GM18519 (cell line): ENCODE measurements at regions not wholly inside any gene's neighbourhood (a gene's known extent, or its start where the extent isn't known, plus 50 kb on each side); places are given as distances from the start of the nearest gene placed in this dataset.
"Not testable (repeated sequence)": the region's sequence is repeated elsewhere in the genome, so short reads cannot be mapped to it uniquely, and the experiment has no call there.

ENCODE experiments used
- ATAC-seq: cut with Tn5 transposase; IDR thresholded peaks from one replicate; pipeline ENCODE4 v1.9.1; 2021; ENCODE audit warnings: mild to moderate bottlenecking, moderate library complexity; ENCODE audit not compliant: unreplicated experiment, low FRiP score

- no peak for ATAC-seq
Measured at GRCh38 chr9:28927691-28928090, 1354.4 kb upstream of the C9orf72 start.

DNA sequence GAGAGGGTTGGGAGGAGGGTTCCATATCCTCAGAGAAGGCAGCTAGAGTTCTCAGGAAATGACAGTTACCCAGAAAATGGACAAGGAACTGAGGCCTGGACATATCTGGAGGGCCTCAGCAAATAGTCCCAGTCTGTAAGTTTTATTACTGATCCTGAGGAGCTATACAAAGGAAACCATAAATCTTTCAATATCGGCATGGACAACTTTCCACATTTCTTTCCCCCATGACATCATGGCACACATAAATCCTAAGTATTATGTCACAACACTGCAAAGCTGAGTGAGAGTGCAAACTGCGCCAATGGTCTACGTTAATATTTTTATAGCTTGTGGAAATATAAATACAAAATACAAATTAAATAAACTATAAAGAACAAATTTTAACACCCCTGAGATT, 1356.2 kb upstream of the C9orf72 start:
- ATAC-seq, result no peak

GRCh38 chr9:28930766-28931165, 1357.5 kb upstream of the C9orf72 start:
- ATAC-seq, result no peak

- ATAC-seq, result no peak
Measured at GRCh38 chr9:28934111-28934510, 1360.8 kb upstream of the C9orf72 start.

DNA sequence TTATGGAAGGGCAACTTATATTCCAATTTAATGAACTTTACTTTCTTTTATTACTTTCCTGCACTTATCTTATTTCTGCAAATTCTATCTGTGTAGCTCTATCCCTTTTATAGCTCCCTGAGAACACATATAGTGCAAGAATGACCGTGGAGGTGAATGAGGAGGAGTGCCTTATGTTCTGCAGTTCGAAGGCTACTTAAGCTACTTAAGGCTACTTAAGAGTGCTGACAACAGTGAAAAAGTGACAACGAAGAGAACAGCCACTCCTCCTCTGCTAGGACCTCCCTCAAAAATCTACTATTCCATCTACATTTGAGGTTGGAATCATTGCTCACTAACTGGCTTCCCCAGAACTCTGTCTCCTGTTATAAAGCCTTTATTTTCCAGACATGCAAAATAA, 1365.7 kb upstream of the C9orf72 start:
- no peak for ATAC-seq

DNA sequence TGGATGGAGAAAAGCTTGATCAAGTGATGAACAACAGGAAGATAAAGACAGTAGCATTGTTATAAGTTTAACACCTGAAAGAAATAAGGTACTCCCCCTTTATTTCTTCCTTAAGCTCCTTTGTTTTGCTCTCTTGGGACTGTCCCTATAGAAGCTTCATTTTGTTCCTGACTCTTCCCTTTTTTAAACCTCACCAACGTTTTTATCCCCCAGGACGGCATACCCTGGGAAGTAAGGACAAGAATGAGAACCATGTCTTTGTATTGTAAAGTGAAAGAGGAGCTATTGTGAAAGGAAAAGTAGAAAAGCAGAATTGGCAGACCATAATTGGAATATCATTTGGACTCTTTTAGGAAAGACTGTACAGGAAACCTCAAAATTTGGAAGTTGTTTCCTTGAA, 1368.6 kb upstream of the C9orf72 start:
- no peak for ATAC-seq

DNA sequence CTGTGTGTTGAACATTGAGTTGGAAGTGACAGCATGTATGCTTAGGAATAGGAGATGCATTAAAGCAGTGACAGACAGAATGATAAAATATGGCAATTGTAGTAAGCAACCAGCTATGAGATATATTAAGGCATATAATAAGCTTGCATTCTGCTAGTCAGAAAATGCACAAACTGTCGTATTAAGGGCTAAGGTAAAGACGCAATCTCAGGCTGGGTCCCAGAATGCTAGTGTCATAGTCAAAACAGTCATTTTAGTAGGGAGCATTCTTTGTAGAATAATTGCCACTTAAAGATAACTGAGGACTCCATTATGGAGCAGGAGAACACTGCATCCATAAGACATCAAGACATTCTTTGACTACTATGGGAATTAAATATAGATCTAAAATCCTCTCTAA, 1369.7 kb upstream of the C9orf72 start:
- no peak for ATAC-seq

GRCh38 chr9:28946648-28947047, 1373.4 kb upstream of the C9orf72 start:
- no peak for ATAC-seq

- no peak for ATAC-seq
Measured at GRCh38 chr9:28951945-28952344, 1378.7 kb upstream of the C9orf72 start.

DNA sequence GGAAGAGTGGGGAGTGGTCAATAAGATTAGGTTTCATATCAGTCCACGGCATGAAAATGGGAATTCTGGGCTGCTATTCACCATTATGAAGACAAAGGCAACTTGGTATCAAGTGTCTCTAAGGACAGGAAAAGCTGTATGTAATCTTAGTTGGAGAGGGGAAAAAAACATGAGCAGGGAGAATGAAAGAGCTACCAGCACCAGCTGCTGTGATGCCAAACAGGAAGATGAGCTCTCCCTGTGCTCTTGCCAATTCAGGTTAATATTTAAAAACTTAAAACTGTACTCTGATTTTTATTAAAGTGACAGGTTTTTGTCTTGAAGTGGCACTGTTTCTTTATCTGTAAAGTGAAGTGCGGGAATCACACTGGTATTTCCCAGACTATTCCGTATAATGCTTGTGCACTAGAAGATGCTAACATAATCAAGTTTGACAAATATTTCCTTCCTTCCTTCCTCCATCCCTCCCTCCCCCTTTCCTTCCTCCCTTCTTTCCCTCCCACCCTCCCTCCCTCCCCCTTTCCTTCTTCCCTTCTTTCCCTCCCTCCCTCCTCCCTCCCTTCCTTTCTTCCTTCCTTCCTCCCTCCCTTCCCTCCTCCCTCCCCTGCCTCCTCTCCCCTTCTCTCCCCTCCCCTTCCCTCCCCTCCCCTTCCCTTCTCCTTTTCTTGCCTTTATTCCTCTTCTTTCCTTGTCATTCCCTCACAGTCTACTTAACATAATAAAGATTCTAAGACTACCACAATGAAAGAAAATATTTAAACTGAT, 1383.0 kb upstream of the C9orf72 start:
- ATAC-seq, result no peak

DNA sequence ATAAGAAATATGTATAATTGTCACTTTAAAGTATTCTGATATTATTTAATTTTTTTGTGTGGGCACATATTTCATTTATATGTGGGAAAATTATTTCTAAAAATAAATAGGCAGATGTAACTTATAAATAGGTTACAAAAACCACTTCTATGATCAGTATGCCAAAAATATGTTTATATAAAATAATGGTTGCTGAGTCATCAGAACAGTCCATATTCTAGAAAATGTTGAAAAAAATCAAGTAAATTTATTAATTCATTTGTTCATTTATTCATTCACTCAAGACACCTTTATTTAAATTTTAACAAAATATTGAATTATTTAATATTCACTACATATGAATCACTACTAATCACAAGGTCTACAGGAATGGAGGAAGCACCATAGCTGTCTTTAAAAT, 1387.3 kb upstream of the C9orf72 start:
- ATAC-seq, result no peak

DNA sequence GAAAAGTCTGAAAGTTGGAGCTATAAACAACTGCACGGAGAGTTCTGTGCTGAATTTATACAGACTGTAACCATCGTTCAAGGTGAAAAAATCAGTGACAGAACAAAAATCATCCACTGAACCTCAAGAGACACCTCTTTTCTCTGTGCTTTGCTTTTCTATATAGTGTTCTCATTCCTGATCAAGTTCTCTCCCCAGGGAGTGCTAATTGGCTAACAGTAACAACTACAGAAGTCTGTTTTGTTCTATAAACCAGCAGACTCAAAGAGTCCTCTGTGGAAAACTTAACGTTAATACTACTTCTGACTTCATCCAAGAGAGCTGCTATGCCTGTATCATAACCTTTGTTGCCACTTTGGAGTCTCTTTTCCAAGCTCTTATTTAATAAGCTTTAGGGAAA, 1388.3 kb upstream of the C9orf72 start:
- ATAC-seq, result no peak

GRCh38 chr9:28967226-28967625, 1393.9 kb upstream of the C9orf72 start:
- ATAC-seq, result no peak

- no peak for ATAC-seq
Measured at GRCh38 chr9:28970241-28970654, 1397.0 kb upstream of the C9orf72 start.

GRCh38 chr9:28971881-28972280, 1398.6 kb upstream of the C9orf72 start:
- no peak for ATAC-seq

DNA sequence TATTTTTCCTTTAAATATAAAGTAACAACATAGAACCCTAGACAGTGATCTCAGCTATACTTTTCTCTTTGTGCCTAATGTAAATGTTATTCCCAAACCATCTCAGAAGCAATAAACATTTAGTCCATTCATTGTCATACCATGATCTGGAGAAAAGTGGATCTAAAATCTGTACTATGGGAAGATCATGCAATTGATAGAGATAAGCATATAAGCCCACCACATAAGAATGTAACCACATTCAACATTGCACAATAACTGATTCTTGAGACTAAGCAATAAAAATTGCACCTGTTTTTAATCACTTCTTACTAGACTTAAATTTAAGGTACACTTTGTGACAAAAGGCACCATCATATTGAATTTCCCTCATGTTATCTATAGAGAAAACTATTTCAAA, 1403.0 kb upstream of the C9orf72 start:
- no peak for ATAC-seq

GRCh38 chr9:28976684-28977083, 1403.4 kb upstream of the C9orf72 start:
- ATAC-seq, result no peak

- no peak for ATAC-seq
Measured at GRCh38 chr9:28981129-28981528, 1407.8 kb upstream of the C9orf72 start.

- no peak for ATAC-seq
Measured at GRCh38 chr9:28981711-28982110, 1408.4 kb upstream of the C9orf72 start.

DNA sequence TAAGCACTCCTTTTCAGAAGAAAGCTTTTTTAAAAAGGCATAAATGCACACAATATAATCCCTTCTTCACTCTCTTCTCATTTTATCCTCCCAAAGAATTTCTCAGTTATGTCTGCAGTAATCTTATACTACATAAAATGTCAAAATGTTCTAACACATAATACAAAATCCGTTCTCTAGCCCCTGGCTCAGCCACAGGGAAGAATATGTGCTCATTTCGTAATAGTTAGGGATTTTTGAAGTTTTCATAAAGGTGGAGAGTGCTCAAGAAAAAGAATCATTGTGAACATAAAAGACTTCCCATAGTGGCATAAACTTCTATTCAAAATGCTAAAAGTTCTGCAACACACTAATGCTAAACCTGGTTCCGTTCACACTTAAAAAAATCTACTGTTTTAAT, 1410.7 kb upstream of the C9orf72 start:
- ATAC-seq, result no peak

- ATAC-seq, result not testable (repeated sequence)
Measured at GRCh38 chr9:28990009-28990408, 1416.7 kb upstream of the C9orf72 start.

GRCh38 chr9:28999057-28999456, 1425.8 kb upstream of the C9orf72 start:
- ATAC-seq, result no peak

DNA sequence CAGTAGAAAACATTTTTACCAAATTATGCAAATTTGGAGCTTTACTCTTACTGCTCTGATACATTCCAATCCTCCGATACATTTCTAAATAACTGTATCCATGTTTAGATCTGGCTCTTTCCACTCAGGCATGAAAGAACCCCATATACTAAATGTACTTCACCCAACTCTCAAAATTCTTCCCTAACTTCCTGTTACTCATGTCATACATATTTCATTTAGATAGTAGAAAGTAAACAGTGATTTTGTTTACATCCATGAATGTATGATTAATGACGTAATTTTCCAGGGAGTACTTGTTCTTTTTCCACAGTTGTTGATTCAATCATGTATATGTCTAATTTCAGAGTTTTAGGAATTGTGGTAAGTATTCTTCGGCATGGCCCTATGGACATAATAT, 1426.5 kb upstream of the C9orf72 start:
- no peak for ATAC-seq
